GM12865 (cell line): ENCODE measurements at regions not wholly inside any gene's neighbourhood (a gene's known extent, or its start where the extent isn't known, plus 50 kb on each side); places are given as distances from the start of the nearest gene placed in this dataset.

ENCODE experiments used
- DNase-seq: peaks from one replicate; pipeline ENCODE4 v3.0.0; 2010; ENCODE audit warnings: low read depth
- H3K4me3 ChIP-seq: 2 replicates; pipeline ENCODE4 v1.5.1; 2011; ENCODE audit warnings: mild to moderate bottlenecking, low read depth, low read length, control low read depth
- CTCF ChIP-seq: IDR thresholded peaks from 2 replicates; pipeline ENCODE4 v1.5.1; 2011; ENCODE audit warnings: low read length, control low read depth, low read depth, inconsistent platforms; ENCODE audit not compliant: insufficient read depth; ENCODE audit errors: missing control alignments

GRCh38 chr15:80334521-80334920, 69.7 kb upstream of the ARNT2 start:
- H3K4me3 ChIP-seq, result no peak overlapping the region
- DNase-seq, result no peak
- no peak for TF ChIP-seq CTCF

GRCh38 chr15:80339601-80340000, 64.6 kb upstream of the ARNT2 start:
- DNase-seq, result no peak
- no peak for TF ChIP-seq CTCF
- no peak overlapping the region for H3K4me3 ChIP-seq

- TF ChIP-seq CTCF, result no peak
- H3K4me3 ChIP-seq, result no peak overlapping the region
- DNase-seq, result no peak
These were observed 62.0 kb upstream of the ARNT2 start for GRCh38 chr15:80342148-80342547.

- no peak for DNase-seq
- no peak overlapping the region for H3K4me3 ChIP-seq
- no peak for TF ChIP-seq CTCF
These were observed 60.6 kb upstream of the ARNT2 start for GRCh38 chr15:80343554-80343992.

- H3K4me3 ChIP-seq, result no peak overlapping the region
- no peak for DNase-seq
- no peak for TF ChIP-seq CTCF
These were observed 53.1 kb upstream of the ARNT2 start for GRCh38 chr15:80350941-80351610.
